Natural killer cell (primary cell): ENCODE measurements at regions not wholly inside any gene's neighbourhood (a gene's known extent, or its start where the extent isn't known, plus 50 kb on each side); places are given as distances from the start of the nearest gene placed in this dataset.

ENCODE experiments used
- ATAC-seq, 3 donors: fragments of 150-1000 bp in 2 of 3; fragments of 200-7000 bp in 1 of 3; cut with Tn5 transposase; 1 replicate in 1 of 3; 2 replicates in 2 of 3; pipeline ENCODE4 v1.10.0; 2021; ENCODE audit warnings: mild to moderate bottlenecking in 2 of 3, moderate library complexity in 2 of 3
- DNase-seq, 2 donors: peaks; one replicate each; pipeline versions ENCODE4 v3.0.0 to v3.0.0-alpha.2; 2013 to 2021; ENCODE audit warnings: mixed read lengths in 1 of 2
- H3K27ac ChIP-seq: one replicate; pipeline ENCODE4 v1.5.1; 2013; ENCODE audit warnings: mild to moderate bottlenecking, low read length
- H3K27me3 ChIP-seq: one replicate; pipeline ENCODE4 v1.6.1; 2013; ENCODE audit warnings: low read length; ENCODE audit not compliant: control insufficient read depth, insufficient read depth
- H3K36me3 ChIP-seq: one replicate; pipeline ENCODE4 v1.6.1; 2013; ENCODE audit warnings: low read length; ENCODE audit not compliant: control insufficient read depth, insufficient read depth
- H3K4me1 ChIP-seq: one replicate; pipeline ENCODE4 v1.6.1; 2013; ENCODE audit warnings: low read length; ENCODE audit not compliant: control insufficient read depth, insufficient read depth
- H3K4me3 ChIP-seq: one replicate; pipeline ENCODE4 v1.5.1; 2013; ENCODE audit warnings: low read length
- H3K9me3 ChIP-seq: one replicate; pipeline ENCODE4 v1.6.1; 2013; ENCODE audit warnings: low read length; ENCODE audit not compliant: control insufficient read depth, insufficient read depth
- H3K27ac Mint-ChIP-seq, 2 donors: one replicate each; pipeline ENCODE4 v1.8.0; 2022; ENCODE audit warnings: mild to moderate bottlenecking in 2 of 2, mixed read lengths in 2 of 2, moderate library complexity in 1 of 2
- H3K27me3 Mint-ChIP-seq, 2 donors: one replicate each; pipeline ENCODE4 v1.8.0; 2022; ENCODE audit warnings: low read depth in 2 of 2, mixed read lengths in 2 of 2
- H3K36me3 Mint-ChIP-seq: one replicate; pipeline ENCODE4 v1.8.0; 2022; ENCODE audit warnings: mixed read lengths
- H3K4me1 Mint-ChIP-seq, 2 donors: one replicate each; pipeline ENCODE4 v1.8.0; 2022; ENCODE audit warnings: mixed read lengths in 2 of 2
- H3K4me3 Mint-ChIP-seq: one replicate; pipeline ENCODE4 v1.8.0; 2022; ENCODE audit warnings: mild to moderate bottlenecking, moderate library complexity, mixed read lengths
- H3K9me3 Mint-ChIP-seq, 2 donors: one replicate each; pipeline ENCODE4 v1.8.0; 2022; ENCODE audit warnings: mixed read lengths in 2 of 2
- WGBS: methylation state at CpG from one replicate; pipeline ENCODE4 v1.1.7; 2013; ENCODE audit warnings: missing lambda C conversion rate; ENCODE audit not compliant: insufficient coverage; 5-methylcytosine and 5-hydroxymethylcytosine counted together
- intact Hi-C: fragments of 100-400 bp; cut with micrococcal nuclease; formaldehyde crosslinking; loops from one replicate; pipeline ENCODE4 v1.14.2; 2022
- TF ChIP-seq, protein P1 (sequence below): fragments of 200-600 bp; IDR thresholded peaks from one replicate; pipeline ENCODE4 v1.8.0; 2022; ENCODE audit warnings: antibody characterized with exemption

DNA sequence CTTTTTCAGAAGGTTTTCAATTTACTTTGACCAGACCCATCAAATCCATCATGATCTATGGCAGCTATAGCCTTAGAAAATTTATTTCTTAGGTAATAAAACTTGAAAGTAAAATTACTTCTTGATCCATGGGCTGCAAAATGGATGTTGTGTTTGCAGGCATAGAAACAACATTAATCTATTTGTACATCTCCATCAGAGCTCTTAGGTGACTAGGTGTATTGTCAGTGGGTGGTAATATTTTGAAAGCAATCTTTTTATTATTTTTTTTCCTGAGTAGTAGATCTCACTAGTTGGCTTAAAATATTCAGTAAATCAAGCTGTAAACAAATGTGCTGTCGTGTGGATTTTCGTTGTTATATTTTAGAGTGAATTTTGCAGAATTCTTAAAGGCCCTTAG lies 710.0 kb downstream of the SLITRK6 start:
- Histone ChIP-seq H3K27me3 (no peaks in the 10 kb centered on the region), H3K4me1 (no peaks in the 10 kb centered on the region), H3K9me3 (peaks cover 4% of the 10 kb centered on the region), H3K4me3 (no peak overlapping the region), H3K27ac (no peak overlapping the region), H3K36me3 (no peaks in the 10 kb centered on the region)
- Mint-ChIP-seq H3K27ac (no peak overlapping the region), H3K27me3 (no peaks in the 10 kb centered on the region), H3K4me3 (no peak overlapping the region), H3K36me3 (peaks cover 7% of the 10 kb centered on the region), H3K9me3 (peaks cover 10 to 14% of the 10 kb centered on the region in 2 donors), H3K4me1 (no peaks in the 10 kb centered on the region)
- intact Hi-C loops = no loop called here
- no peak for ATAC-seq
- 92% methylated on average over 2 of the region's 2 CpGs for WGBS
- TF ChIP-seq, protein P1, sequence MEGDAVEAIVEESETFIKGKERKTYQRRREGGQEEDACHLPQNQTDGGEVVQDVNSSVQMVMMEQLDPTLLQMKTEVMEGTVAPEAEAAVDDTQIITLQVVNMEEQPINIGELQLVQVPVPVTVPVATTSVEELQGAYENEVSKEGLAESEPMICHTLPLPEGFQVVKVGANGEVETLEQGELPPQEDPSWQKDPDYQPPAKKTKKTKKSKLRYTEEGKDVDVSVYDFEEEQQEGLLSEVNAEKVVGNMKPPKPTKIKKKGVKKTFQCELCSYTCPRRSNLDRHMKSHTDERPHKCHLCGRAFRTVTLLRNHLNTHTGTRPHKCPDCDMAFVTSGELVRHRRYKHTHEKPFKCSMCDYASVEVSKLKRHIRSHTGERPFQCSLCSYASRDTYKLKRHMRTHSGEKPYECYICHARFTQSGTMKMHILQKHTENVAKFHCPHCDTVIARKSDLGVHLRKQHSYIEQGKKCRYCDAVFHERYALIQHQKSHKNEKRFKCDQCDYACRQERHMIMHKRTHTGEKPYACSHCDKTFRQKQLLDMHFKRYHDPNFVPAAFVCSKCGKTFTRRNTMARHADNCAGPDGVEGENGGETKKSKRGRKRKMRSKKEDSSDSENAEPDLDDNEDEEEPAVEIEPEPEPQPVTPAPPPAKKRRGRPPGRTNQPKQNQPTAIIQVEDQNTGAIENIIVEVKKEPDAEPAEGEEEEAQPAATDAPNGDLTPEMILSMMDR = no peak
- DNase-seq = no peak

DNA sequence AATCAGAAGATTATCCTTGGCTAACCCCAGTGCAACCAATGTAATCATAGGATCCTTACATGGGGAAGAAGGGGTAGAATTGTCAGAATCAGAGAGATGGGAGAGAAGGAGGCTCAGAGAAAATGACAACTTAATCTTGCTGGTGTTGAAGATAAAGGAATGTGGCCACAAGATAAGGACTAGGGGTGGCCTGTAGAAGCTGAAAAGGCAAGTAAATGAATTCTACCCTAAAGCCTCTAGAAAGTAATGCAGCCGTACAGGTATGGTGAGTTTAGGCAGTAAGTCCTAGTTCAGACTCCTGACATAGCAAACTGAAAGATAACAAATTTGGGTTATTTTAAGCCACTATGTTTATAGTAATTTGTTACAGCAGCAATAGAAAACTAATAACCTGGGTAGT lies 718.5 kb downstream of the SLITRK6 start:
- no peak overlapping the region for H3K4me3 Mint-ChIP-seq
- ATAC-seq = no peak

DNA sequence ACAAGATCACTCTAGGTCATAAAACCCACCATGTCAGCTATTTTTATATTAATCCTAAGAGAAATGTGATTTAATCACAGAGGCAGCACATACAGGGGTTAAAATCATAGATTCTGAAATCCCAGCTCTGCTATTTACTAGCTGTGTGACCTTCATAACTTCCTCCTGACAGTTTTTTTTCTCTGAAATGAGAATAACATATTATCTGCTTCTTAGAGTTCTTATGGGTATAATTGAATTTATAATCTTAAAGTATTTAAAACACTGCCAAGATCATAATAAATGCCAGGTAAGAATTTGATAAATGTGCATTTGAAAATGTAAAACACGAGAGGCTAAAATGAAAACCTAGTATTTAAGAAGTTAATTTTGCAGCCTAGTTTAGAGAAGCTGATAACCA lies 722.9 kb downstream of the SLITRK6 start:
- Mint-ChIP-seq H3K27ac (no peak overlapping the region), H3K9me3 (peaks cover 6 to 11% of the 10 kb centered on the region in 2 donors), H3K27me3 (no peaks in the 10 kb centered on the region), H3K36me3 (no peaks in the 10 kb centered on the region), H3K4me1 (no peaks in the 10 kb centered on the region), H3K4me3 (no peak overlapping the region)
- TF ChIP-seq, protein P1 = no peak
- Histone ChIP-seq H3K4me1 (no peaks in the 10 kb centered on the region), H3K4me3 (no peak overlapping the region), H3K27me3 (no peaks in the 10 kb centered on the region), H3K27ac (no peak overlapping the region), H3K36me3 (no peaks in the 10 kb centered on the region), H3K9me3 (no peaks in the 10 kb centered on the region)
- intact Hi-C loops = no loop called here
- no peak for DNase-seq
- ATAC-seq = no peak
- 88% methylated on average over 1 of the region's 1 CpG for WGBS

More for the DNA sequence above, 718.5 kb downstream of the SLITRK6 start:
- no peaks in the 10 kb centered on the region for H3K27me3 Mint-ChIP-seq
- no peaks in the 10 kb centered on the region for H3K4me1 Mint-ChIP-seq
- no peak for DNase-seq
- intact Hi-C loops = no loop called here
- H3K36me3 ChIP-seq = no peaks in the 10 kb centered on the region
- H3K36me3 Mint-ChIP-seq = no peaks in the 10 kb centered on the region
- H3K9me3 Mint-ChIP-seq = peaks cover 7 to 12% of the 10 kb centered on the region in 2 donors
- H3K4me1 ChIP-seq = no peaks in the 10 kb centered on the region
- TF ChIP-seq, protein P1 = no peak
- no peak overlapping the region for H3K27ac ChIP-seq
- no peak overlapping the region for H3K27ac Mint-ChIP-seq
- WGBS = 80% methylated on average over 1 of the region's 1 CpG
- H3K27me3 ChIP-seq = no peaks in the 10 kb centered on the region
- H3K4me3 ChIP-seq = no peak overlapping the region
- H3K9me3 ChIP-seq = no peaks in the 10 kb centered on the region

DNA sequence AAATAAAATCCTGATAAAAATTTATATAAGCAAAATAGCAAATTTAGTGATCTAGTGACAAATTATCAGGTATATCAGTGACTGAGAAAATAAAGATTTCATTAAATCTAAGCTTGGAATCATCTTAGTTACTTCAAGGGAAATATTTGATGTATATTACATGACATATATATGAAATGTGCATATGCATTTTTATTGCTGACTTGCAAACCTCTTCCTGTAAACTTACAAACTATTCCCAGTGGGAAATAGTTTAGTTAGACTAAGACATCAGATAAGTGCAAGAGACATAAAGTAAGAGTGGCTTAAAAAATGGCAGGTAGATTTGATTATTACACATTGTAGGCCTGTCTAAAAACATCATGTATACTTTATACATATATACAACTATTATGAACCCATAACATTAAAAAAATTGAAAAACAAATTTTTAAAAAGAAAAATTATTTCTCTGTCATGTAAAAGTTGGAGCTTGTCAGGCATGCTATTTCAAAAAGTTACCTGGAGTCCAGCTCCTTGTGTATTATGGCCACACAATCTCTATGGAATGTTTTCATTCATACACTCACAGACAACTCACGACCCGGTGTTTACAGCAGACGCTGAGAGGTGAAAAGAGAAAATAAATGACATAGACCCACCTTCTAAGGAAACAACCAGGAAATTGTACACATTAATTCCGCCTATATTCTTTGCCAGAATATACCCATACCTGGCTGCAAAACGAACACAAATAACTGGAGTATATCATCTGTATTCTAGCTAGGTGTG lies 724.5 kb downstream of the SLITRK6 start:
- Histone ChIP-seq H3K36me3 (no peaks in the 10 kb centered on the region), H3K4me3 (no peak overlapping the region), H3K27me3 (no peaks in the 10 kb centered on the region), H3K9me3 (no peaks in the 10 kb centered on the region), H3K27ac (no peak overlapping the region), H3K4me1 (no peaks in the 10 kb centered on the region)
- no peaks in the 10 kb centered on the region for H3K4me1 Mint-ChIP-seq
- TF ChIP-seq, protein P1 = no peak
- no peak overlapping the region for H3K4me3 Mint-ChIP-seq
- DNase-seq (no peak), ATAC-seq (no peak)
- H3K36me3 Mint-ChIP-seq = no peaks in the 10 kb centered on the region
- no peaks in the 10 kb centered on the region for H3K27me3 Mint-ChIP-seq
- peaks cover 8 to 10% of the 10 kb centered on the region in 2 donors for H3K9me3 Mint-ChIP-seq
- intact Hi-C loops = no loop called here
- H3K27ac Mint-ChIP-seq = no peak overlapping the region
- 87% methylated on average over 3 of the region's 5 CpGs for WGBS
